H9 (cell line): ENCODE measurements at regions not wholly inside any gene's neighbourhood (a gene's known extent, or its start where the extent isn't known, plus 50 kb on each side); places are given as distances from the start of the nearest gene placed in this dataset.

Experiments
- DNase-seq: peaks from one replicate; pipeline ENCODE4 v3.0.0-alpha.2; 2017
- H2AFZ ChIP-seq: one replicate; pipeline ENCODE4 v1.6.1; 2013; ENCODE audit warnings: mild to moderate bottlenecking, low read length, control low read depth, moderate library complexity
- H2AK5ac ChIP-seq: 2 replicates; pipeline ENCODE4 v1.6.1; 2013; ENCODE audit warnings: low read length, control low read depth, mixed read lengths; ENCODE audit not compliant: insufficient read length
- H2BK120ac ChIP-seq: one replicate; pipeline ENCODE4 v1.6.1; 2013; ENCODE audit warnings: low read depth, mild to moderate bottlenecking, low read length, control low read depth, inconsistent platforms; ENCODE audit not compliant: poor library complexity, severe bottlenecking
- H2BK12ac ChIP-seq: 2 replicates; pipeline ENCODE4 v1.6.1; 2013; ENCODE audit warnings: low read length, control low read depth, mixed read lengths, low read depth; ENCODE audit not compliant: insufficient read length
- H2BK15ac ChIP-seq: 2 replicates; pipeline ENCODE4 v1.6.1; 2013; ENCODE audit warnings: low read depth, low read length, control low read depth
- H2BK20ac ChIP-seq: one replicate; pipeline ENCODE4 v1.6.1; 2013; ENCODE audit warnings: low read depth, mild to moderate bottlenecking, low read length, control low read depth, inconsistent platforms; ENCODE audit not compliant: poor library complexity, severe bottlenecking
- H2BK5ac ChIP-seq: 2 replicates; pipeline ENCODE4 v1.6.1; 2013; ENCODE audit warnings: low read length, control low read depth, mixed read lengths; ENCODE audit not compliant: insufficient read length
- H3K14ac ChIP-seq: 2 replicates; pipeline ENCODE4 v1.6.1; 2013; ENCODE audit warnings: low read length, control low read depth; ENCODE audit not compliant: insufficient read depth
- H3K18ac ChIP-seq: 2 replicates; pipeline ENCODE4 v1.6.1; 2013; ENCODE audit warnings: low read depth, mild to moderate bottlenecking, mixed read lengths, low read length, control low read depth; ENCODE audit not compliant: insufficient read length
- H3K23ac ChIP-seq: 2 replicates; pipeline ENCODE4 v1.6.1; 2013; ENCODE audit warnings: low read length, control low read depth, mixed read lengths, low read depth; ENCODE audit not compliant: insufficient read length
- H3K23me2 ChIP-seq: 2 replicates; pipeline ENCODE4 v1.6.1; 2013; ENCODE audit warnings: low read depth, mild to moderate bottlenecking, mixed read lengths, low read length, control low read depth; ENCODE audit not compliant: insufficient read length, poor library complexity, severe bottlenecking
- H3K27ac ChIP-seq: 2 replicates; pipeline ENCODE4 v1.5.1; 2013; ENCODE audit warnings: low read length, control low read depth, mixed read lengths, low read depth; ENCODE audit not compliant: insufficient read length
- H3K27me3 ChIP-seq: 2 replicates; pipeline ENCODE4 v1.6.1; 2013; ENCODE audit warnings: low read length, control low read depth, inconsistent platforms; ENCODE audit not compliant: insufficient read depth
- H3K4ac ChIP-seq: 2 replicates; pipeline ENCODE4 v1.6.1; 2013; ENCODE audit warnings: low read depth, mild to moderate bottlenecking, control low read depth, inconsistent platforms, low read length, moderate library complexity
- H3K4me1 ChIP-seq: 2 replicates; pipeline ENCODE4 v1.6.1; 2013; ENCODE audit warnings: low read length, control low read depth, inconsistent platforms; ENCODE audit not compliant: insufficient read depth
- H3K4me2 ChIP-seq: 2 replicates; pipeline ENCODE4 v1.6.1; 2013; ENCODE audit warnings: low read length, control low read depth, mixed read lengths; ENCODE audit not compliant: insufficient read length, insufficient read depth
- H3K56ac ChIP-seq: 2 replicates; pipeline ENCODE4 v1.6.1; 2013; ENCODE audit warnings: low read depth, mild to moderate bottlenecking, mixed read lengths, low read length, control low read depth; ENCODE audit not compliant: insufficient read length
- H3K79me1 ChIP-seq: 2 replicates; pipeline ENCODE4 v1.6.1; 2013; ENCODE audit warnings: low read depth, mild to moderate bottlenecking, moderate library complexity, low read length, control low read depth, inconsistent platforms; ENCODE audit not compliant: insufficient read depth, poor library complexity, severe bottlenecking
- H3K79me2 ChIP-seq: 2 replicates; pipeline ENCODE4 v1.6.1; 2013; ENCODE audit warnings: low read length, control low read depth, inconsistent platforms; ENCODE audit not compliant: insufficient read depth
- H3K9ac ChIP-seq: 2 replicates; pipeline ENCODE4 v1.6.1; 2013; ENCODE audit warnings: low read length, control low read depth, mixed read lengths; ENCODE audit not compliant: insufficient read length; ENCODE audit errors: extremely low read depth
- H3K9me3 ChIP-seq: one replicate; pipeline ENCODE4 v1.6.1; 2013; ENCODE audit warnings: low read depth, low read length, inconsistent platforms; ENCODE audit not compliant: control insufficient read depth
- H3T11ph ChIP-seq: one replicate; pipeline ENCODE4 v1.6.1; 2013; ENCODE audit warnings: mild to moderate bottlenecking, low read length, control low read depth, inconsistent platforms
- H4K20me1 ChIP-seq: one replicate; pipeline ENCODE4 v1.6.1; 2013; ENCODE audit not compliant: control insufficient read depth, insufficient read length, insufficient read depth
- H4K5ac ChIP-seq: 2 replicates; pipeline ENCODE4 v1.6.1; 2013; ENCODE audit warnings: low read depth, mild to moderate bottlenecking, mixed read lengths, low read length, control low read depth; ENCODE audit not compliant: insufficient read length
- H4K8ac ChIP-seq: replicated peaks from 2 replicates; pipeline ENCODE4 v1.6.1; 2013; ENCODE audit warnings: low read length, control low read depth, mixed read lengths, low read depth; ENCODE audit not compliant: insufficient read length
- H4K91ac ChIP-seq: 2 replicates; pipeline ENCODE4 v1.6.1; 2013; ENCODE audit warnings: low read depth, mild to moderate bottlenecking, moderate library complexity, mixed read lengths, low read length, control low read depth; ENCODE audit not compliant: insufficient read length
- H3K27ac Mint-ChIP-seq, 3 experiments: 2 replicates in 2 of 3; 3 replicates in 1 of 3; pipeline ENCODE4 v1.8.0; 2020 to 2021; ENCODE audit warnings: mixed read lengths in 3 of 3, mild to moderate bottlenecking in 1 of 3, moderate library complexity in 1 of 3
- H3K27me3 Mint-ChIP-seq: 2 replicates; pipeline ENCODE4 v1.8.0; 2021; ENCODE audit warnings: low read depth, mild to moderate bottlenecking, moderate library complexity, mixed read lengths
- H3K36me3 Mint-ChIP-seq, 3 experiments: 2 replicates in 2 of 3; 3 replicates in 1 of 3; pipeline ENCODE4 v1.8.0; 2020 to 2021; ENCODE audit warnings: low read depth in 3 of 3, mixed read lengths in 3 of 3; ENCODE audit not compliant: insufficient read depth in 1 of 3
- H3K4me1 Mint-ChIP-seq, 2 experiments: 2 replicates each; pipeline ENCODE4 v1.8.0; 2020; ENCODE audit warnings: mixed read lengths in 2 of 2
- H3K4me3 Mint-ChIP-seq, 2 experiments: 2 replicates in 1 of 2; 3 replicates in 1 of 2; pipeline ENCODE4 v1.8.0; 2020 to 2021; ENCODE audit warnings: mild to moderate bottlenecking in 2 of 2, mixed read lengths in 2 of 2, moderate library complexity in 1 of 2
- H3K9me3 Mint-ChIP-seq, 2 experiments: 2 replicates in 1 of 2; 3 replicates in 1 of 2; pipeline ENCODE4 v1.8.0; 2020; ENCODE audit warnings: mild to moderate bottlenecking in 2 of 2, mixed read lengths in 2 of 2, moderate library complexity in 1 of 2
- CTCF ChIP-seq: fragments of 200-600 bp; sonication (generic); conservative IDR thresholded peaks from 3 replicates; pipeline ENCODE4 v1.8.0; 2021; ENCODE audit warnings: antibody characterized with exemption, mild to moderate bottlenecking
- WGBS: extraction: QIAGEN DNeasy Blood & Tissue Kit; methylation state at CpG from one replicate; pipeline ENCODE4 v1.1.7; 2013; ENCODE audit warnings: missing lambda C conversion rate, low lambda C conversion rate, mixed read lengths; ENCODE audit not compliant: insufficient read length; ENCODE audit errors: extremely low coverage; 5-methylcytosine and 5-hydroxymethylcytosine counted together

GRCh38 chr7:86477343-86477935 is 166.3 kb upstream of the GRM3 start:
- no peaks in the 10 kb centered on the region for H3K9me3 ChIP-seq
- H3K4me3 Mint-ChIP-seq = no peak overlapping the region
- no peaks in the 10 kb centered on the region for H3K27me3 ChIP-seq
- no peak for DNase-seq
- H2BK15ac ChIP-seq = no peak overlapping the region
- H3K27me3 Mint-ChIP-seq = no peaks in the 10 kb centered on the region
- no peak overlapping the region for H3K27ac ChIP-seq
- no peak overlapping the region for H3K4me2 ChIP-seq
- no peak overlapping the region for H4K91ac ChIP-seq
- no peak overlapping the region for H2BK20ac ChIP-seq
- H2BK12ac ChIP-seq = no peak overlapping the region
- H3K79me1 ChIP-seq = no peaks in the 10 kb centered on the region
- H3K18ac ChIP-seq = no peak overlapping the region
- no peak overlapping the region for H3K27ac Mint-ChIP-seq
- H3K56ac ChIP-seq = no peak overlapping the region
- no peaks in the 10 kb centered on the region for H4K20me1 ChIP-seq
- no peak overlapping the region for H4K5ac ChIP-seq
- H3K9ac ChIP-seq = no peak overlapping the region
- no peaks in the 10 kb centered on the region for H3K23me2 ChIP-seq
- H4K8ac ChIP-seq = no peak overlapping the region
- H3K4ac ChIP-seq = no peak overlapping the region
- H2AFZ ChIP-seq = no peak overlapping the region
- H3K14ac ChIP-seq = no peak overlapping the region
- no peak overlapping the region for H3K23ac ChIP-seq
- no peaks in the 10 kb centered on the region for H3K36me3 Mint-ChIP-seq
- H3K9me3 Mint-ChIP-seq = no peaks in the 10 kb centered on the region
- H2AK5ac ChIP-seq = no peak overlapping the region
- TF ChIP-seq CTCF = no peak
- H3K79me2 ChIP-seq = no peaks in the 10 kb centered on the region
- H2BK5ac ChIP-seq = no peak overlapping the region
- H3K4me1 Mint-ChIP-seq = 0 out of 4 replicates have a peak, but pooled peaks cover 0 to 2% of the 10 kb centered on the region in 2 experiments
- H3K4me1 ChIP-seq = no peaks in the 10 kb centered on the region
- no CpG with 5 or more reads among the region's 2 CpGs for WGBS
- H3T11ph ChIP-seq = no peak overlapping the region
- no peak overlapping the region for H2BK120ac ChIP-seq
